ENCODE measurements at regions not wholly inside any gene's neighbourhood (a gene's known extent, or its start where the extent isn't known, plus 50 kb on each side); places are given as distances from the start of the nearest gene placed in this dataset.

- Histone ChIP-seq H3K4me3 (ENCODE audit: low read length, poor library complexity, severe bottlenecking) (no peak overlapping the region), H3K4me2 (ENCODE audit: low read depth, low read length, poor library complexity, severe bottlenecking) (no peak overlapping the region), H3K9me3 (ENCODE audit: insufficient read depth, low read depth, low read length) (no peaks in the 10 kb centered on the region), H4K20me1 (ENCODE audit: insufficient read depth, low read length, poor library complexity, severe bottlenecking) (no peaks in the 10 kb centered on the region), H3K9me2 (replicated peaks; ENCODE audit: low read depth, low read length) (no peaks in the 10 kb centered on the region), H2AFZ (ENCODE audit: low read length) (no peak overlapping the region), H3K79me2 (ENCODE audit: insufficient read depth, low read length) (no peaks in the 10 kb centered on the region), H3K36me3 (ENCODE audit: insufficient read depth, low read length) (no peaks in the 10 kb centered on the region), H3K27me3 (ENCODE audit: insufficient read depth, low read length, poor library complexity, severe bottlenecking) (no peaks in the 10 kb centered on the region), H3K9ac (ENCODE audit: low read depth, low read length, poor library complexity, severe bottlenecking) (no peak overlapping the region), H3F3A (ENCODE audit: low read depth) (no peaks in the 10 kb centered on the region), H3K4me1 (ENCODE audit: insufficient read depth, low read length, poor library complexity, severe bottlenecking) (no peaks in the 10 kb centered on the region)
- TF ChIP-seq EZH2phosphoT487 (IDR thresholded peaks at IDR 0.05; ENCODE audit: borderline replicate concordance) (no peak), CTCF (conservative IDR thresholded peaks at IDR 0.05; ENCODE audit: low read length) (no peak)
These were observed 177.5 kb downstream of the ZIC3 start for GRCh38 chrX:137743414-137743813.

GRCh38 chrX:137746289-137746688 is 180.4 kb downstream of the ZIC3 start:
- Histone ChIP-seq H4K20me1 (ENCODE audit: insufficient read depth, low read length, poor library complexity, severe bottlenecking) (no peaks in the 10 kb centered on the region), H2AFZ (ENCODE audit: low read length) (no peak overlapping the region), H3K9me3 (ENCODE audit: insufficient read depth, low read depth, low read length) (no peaks in the 10 kb centered on the region), H3K36me3 (ENCODE audit: insufficient read depth, low read length) (no peaks in the 10 kb centered on the region), H3K79me2 (ENCODE audit: insufficient read depth, low read length) (no peaks in the 10 kb centered on the region), H3K4me1 (ENCODE audit: insufficient read depth, low read length, poor library complexity, severe bottlenecking) (no peaks in the 10 kb centered on the region), H3K9ac (ENCODE audit: low read depth, low read length, poor library complexity, severe bottlenecking) (no peak overlapping the region), H3K9me2 (replicated peaks; ENCODE audit: low read depth, low read length) (no peaks in the 10 kb centered on the region), H3K4me2 (ENCODE audit: low read depth, low read length, poor library complexity, severe bottlenecking) (no peak overlapping the region), H3F3A (ENCODE audit: low read depth) (no peaks in the 10 kb centered on the region), H3K4me3 (ENCODE audit: low read length, poor library complexity, severe bottlenecking) (no peak overlapping the region), H3K27me3 (ENCODE audit: insufficient read depth, low read length, poor library complexity, severe bottlenecking) (no peaks in the 10 kb centered on the region)
- TF ChIP-seq CTCF (conservative IDR thresholded peaks at IDR 0.05; ENCODE audit: low read length) (no peak), EZH2phosphoT487 (IDR thresholded peaks at IDR 0.05; ENCODE audit: borderline replicate concordance) (no peak)

- H3K9me2 ChIP-seq (replicated peaks; ENCODE audit: low read depth, low read length): no peaks in the 10 kb centered on the region
These were observed 181.5 kb downstream of the ZIC3 start for GRCh38 chrX:137747244-137748043.

More at GRCh38 chrX:137747244-137748043, 181.5 kb downstream of the ZIC3 start:
- H3F3A ChIP-seq (ENCODE audit: low read depth): no peaks in the 10 kb centered on the region
- H2AFZ ChIP-seq (ENCODE audit: low read length): no peak overlapping the region
- no peaks in the 10 kb centered on the region for H3K27me3 ChIP-seq (ENCODE audit: insufficient read depth, low read length, poor library complexity, severe bottlenecking)
- no peak overlapping the region for H3K4me3 ChIP-seq (ENCODE audit: low read length, poor library complexity, severe bottlenecking)
- H4K20me1 ChIP-seq (ENCODE audit: insufficient read depth, low read length, poor library complexity, severe bottlenecking): no peaks in the 10 kb centered on the region
- no peak overlapping the region for H3K9ac ChIP-seq (ENCODE audit: low read depth, low read length, poor library complexity, severe bottlenecking)
- no peaks in the 10 kb centered on the region for H3K79me2 ChIP-seq (ENCODE audit: insufficient read depth, low read length)
- H3K4me1 ChIP-seq (ENCODE audit: insufficient read depth, low read length, poor library complexity, severe bottlenecking): no peaks in the 10 kb centered on the region
- H3K36me3 ChIP-seq (ENCODE audit: insufficient read depth, low read length): no peaks in the 10 kb centered on the region
- TF ChIP-seq CTCF (conservative IDR thresholded peaks at IDR 0.05; ENCODE audit: low read length) (no peak), EZH2phosphoT487 (IDR thresholded peaks at IDR 0.05; ENCODE audit: borderline replicate concordance) (no peak)
- no peaks in the 10 kb centered on the region for H3K9me3 ChIP-seq (ENCODE audit: insufficient read depth, low read depth, low read length)
- no peak overlapping the region for H3K4me2 ChIP-seq (ENCODE audit: low read depth, low read length, poor library complexity, severe bottlenecking)
